PC-9 (cell line): ENCODE measurements at regions not wholly inside any gene's neighbourhood (a gene's known extent, or its start where the extent isn't known, plus 50 kb on each side); places are given as distances from the start of the nearest gene placed in this dataset.

Source experiments
- EZH2 ChIP-seq: fragments of 200-600 bp; sonication (generic); IDR thresholded peaks from 2 replicates; pipeline ENCODE4 v1.8.0; 2017; ENCODE audit warnings: antibody characterized with exemption, low read depth
- TF ChIP-seq, protein P1 (sequence below): fragments of 200-600 bp; sonication (generic); conservative IDR thresholded peaks from 2 replicates; pipeline ENCODE4 v1.6.1; 2017; ENCODE audit warnings: mixed run types, antibody characterized with exemption, mild to moderate bottlenecking, moderate library complexity

DNA sequence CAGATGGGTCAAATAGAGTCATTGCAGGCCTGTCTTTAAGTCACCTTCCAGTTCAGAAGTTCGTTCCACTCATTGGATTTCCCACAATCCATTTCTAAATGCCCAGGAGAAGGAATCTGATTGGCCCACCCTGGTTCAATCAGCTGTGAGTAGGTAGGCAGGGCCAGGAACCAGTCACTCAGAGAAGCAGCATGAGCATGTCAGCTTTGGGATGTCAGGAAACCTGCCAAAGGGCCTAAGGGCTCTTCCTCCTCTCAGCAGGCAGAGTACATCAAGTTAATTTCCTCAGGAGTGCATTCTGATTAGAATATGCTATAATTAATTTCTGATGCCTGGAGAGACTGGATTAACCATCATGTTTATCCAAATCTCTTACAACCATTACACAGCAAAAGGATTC is 412.9 kb upstream of the CCNH start:
- TF ChIP-seq, protein P1, sequence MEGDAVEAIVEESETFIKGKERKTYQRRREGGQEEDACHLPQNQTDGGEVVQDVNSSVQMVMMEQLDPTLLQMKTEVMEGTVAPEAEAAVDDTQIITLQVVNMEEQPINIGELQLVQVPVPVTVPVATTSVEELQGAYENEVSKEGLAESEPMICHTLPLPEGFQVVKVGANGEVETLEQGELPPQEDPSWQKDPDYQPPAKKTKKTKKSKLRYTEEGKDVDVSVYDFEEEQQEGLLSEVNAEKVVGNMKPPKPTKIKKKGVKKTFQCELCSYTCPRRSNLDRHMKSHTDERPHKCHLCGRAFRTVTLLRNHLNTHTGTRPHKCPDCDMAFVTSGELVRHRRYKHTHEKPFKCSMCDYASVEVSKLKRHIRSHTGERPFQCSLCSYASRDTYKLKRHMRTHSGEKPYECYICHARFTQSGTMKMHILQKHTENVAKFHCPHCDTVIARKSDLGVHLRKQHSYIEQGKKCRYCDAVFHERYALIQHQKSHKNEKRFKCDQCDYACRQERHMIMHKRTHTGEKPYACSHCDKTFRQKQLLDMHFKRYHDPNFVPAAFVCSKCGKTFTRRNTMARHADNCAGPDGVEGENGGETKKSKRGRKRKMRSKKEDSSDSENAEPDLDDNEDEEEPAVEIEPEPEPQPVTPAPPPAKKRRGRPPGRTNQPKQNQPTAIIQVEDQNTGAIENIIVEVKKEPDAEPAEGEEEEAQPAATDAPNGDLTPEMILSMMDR, result no peak
- TF ChIP-seq EZH2, result no peak
